ENCODE measurements at regions not wholly inside any gene's neighbourhood (a gene's known extent, or its start where the extent isn't known, plus 50 kb on each side); places are given as distances from the start of the nearest gene placed in this dataset.
"Not testable (repeated sequence)": the region's sequence is repeated elsewhere in the genome, so short reads cannot be mapped to it uniquely, and the experiment has no call there.

- in situ Hi-C loops (cut with HindIII; ENCODE audit: extremely low pct_ligation_motif_present, low pct_unique_long_range_greater_than_20kb) = no loop called here
These were observed 394.8 kb downstream of the KIF20B start for GRCh38 chr10:90096196-90096595.

GRCh38 chr10:90107581-90107980, 406.2 kb downstream of the KIF20B start:
- intact Hi-C loops (cut with micrococcal nuclease; ENCODE audit: unreplicated experiment); BruUV-seq (replicated peaks); H4K20me1 ChIP-seq (ENCODE audit: insufficient read depth, low read length); H3K4me3 ChIP-seq (replicated peaks in 1 of 3; ENCODE audit: insufficient read depth in 1 of 3, low read depth in 2 of 3, low read length in 3 of 3); H3K79me2 ChIP-seq (ENCODE audit: insufficient read depth, low read length); H3K27me3 ChIP-seq (ENCODE audit: control insufficient read depth in 1 of 2, insufficient read depth in 2 of 2, low read length in 2 of 2); CTCF ChIA-PET (ENCODE audit: low intra/inter-chr PET ratio, low total read pairs); H2AFZ ChIP-seq (ENCODE audit: low read length); POLR2A ChIA-PET; DNase-seq (ENCODE audit: low spot score); H3K9ac ChIP-seq (ENCODE audit: insufficient read depth, low read depth, low read length); H3K27ac ChIP-seq (ENCODE audit: extremely low read length, insufficient read depth, low read length); FAIRE-seq; H3K4me2 ChIP-seq (ENCODE audit: low read depth, low read length); in situ Hi-C loops (cut with HindIII; ENCODE audit: extremely low pct_ligation_motif_present, low pct_unique_long_range_greater_than_20kb); H3K9me3 ChIP-seq (ENCODE audit: low read length); H3K36me3 ChIP-seq (replicated peaks in 1 of 2; ENCODE audit: control insufficient read depth in 1 of 2, insufficient read depth in 2 of 2, low read length in 2 of 2); ATAC-seq; H3K4me1 ChIP-seq (ENCODE audit: insufficient read depth, low read length): not testable (repeated sequence)

More at GRCh38 chr10:90096196-90096595, 394.8 kb downstream of the KIF20B start:
- intact Hi-C loops (cut with micrococcal nuclease; ENCODE audit: unreplicated experiment) = no loop called here
- no peak overlapping the region for H3K27ac ChIP-seq (ENCODE audit: extremely low read length, insufficient read depth, low read length)
- H4K20me1 ChIP-seq (ENCODE audit: insufficient read depth, low read length) = no peaks in the 10 kb centered on the region
- no peak overlapping the region for H2AFZ ChIP-seq (ENCODE audit: low read length)
- ATAC-seq (no peak), DNase-seq (ENCODE audit: low spot score) (no peak), FAIRE-seq (no peak)
- BruUV-seq (replicated peaks) = no TSS peak
- no peak overlapping the region for H3K4me2 ChIP-seq (ENCODE audit: low read depth, low read length)
- H3K4me1 ChIP-seq (ENCODE audit: insufficient read depth, low read length) = no peaks in the 10 kb centered on the region
- ChIA-PET POLR2A (no interaction called here), CTCF (ENCODE audit: low intra/inter-chr PET ratio, low total read pairs) (no interaction called here)
- no peak for TF ChIP-seq KLF13 (CRISPR knock-in tag; IDR thresholded peaks at IDR 0.05)
- TF ChIP-seq ZNF724P (CRISPR knock-in tag; IDR thresholded peaks at IDR 0.05; ENCODE audit: borderline replicate concordance) = no peak
- no peak for TF ChIP-seq BATF2 (CRISPR knock-in tag; IDR thresholded peaks at IDR 0.05)
- no peak for TF ChIP-seq ZFP36L2 (CRISPR knock-in tag; IDR thresholded peaks at IDR 0.05)
- TF ChIP-seq TEF (CRISPR knock-in tag; IDR thresholded peaks at IDR 0.05) = no peak
- TF ChIP-seq SP1 (IDR thresholded peaks at IDR 0.05) = no peak
- no peak for TF ChIP-seq SP1 (CRISPR knock-in tag; IDR thresholded peaks at IDR 0.05)
- TF ChIP-seq SRSF9 (IDR thresholded peaks at IDR 0.05; ENCODE audit: borderline replicate concordance, insufficient read depth, low read depth, low read length, poor library complexity, severe bottlenecking) = no peak
- TF ChIP-seq ZNF335 (CRISPR knock-in tag; IDR thresholded peaks at IDR 0.05) = no peak
- no peak for TF ChIP-seq ZNF460 (CRISPR knock-in tag; IDR thresholded peaks at IDR 0.05; ENCODE audit: borderline replicate concordance)
- TF ChIP-seq CSRNP1 (CRISPR knock-in tag; IDR thresholded peaks at IDR 0.05) = no peak
- no peak for TF ChIP-seq RBAK (CRISPR knock-in tag; IDR thresholded peaks at IDR 0.05)
- no peak for TF ChIP-seq ATM (IDR thresholded peaks at IDR 0.05; ENCODE audit: borderline replicate concordance)
- TF ChIP-seq ETV5 (CRISPR knock-in tag; IDR thresholded peaks at IDR 0.05; ENCODE audit: borderline replicate concordance) = no peak
- no peak for TF ChIP-seq ZNF615 (CRISPR knock-in tag; IDR thresholded peaks at IDR 0.05; ENCODE audit: borderline replicate concordance)
- no peak for TF ChIP-seq ZSCAN12 (CRISPR knock-in tag; IDR thresholded peaks at IDR 0.05)
- no peak for TF ChIP-seq TBX2 (CRISPR knock-in tag; IDR thresholded peaks at IDR 0.05; ENCODE audit: borderline replicate concordance)
- TF ChIP-seq ZUFSP (CRISPR knock-in tag; IDR thresholded peaks at IDR 0.05; ENCODE audit: borderline replicate concordance) = no peak
- H3K27me3 ChIP-seq (ENCODE audit: control insufficient read depth in 1 of 2, insufficient read depth in 2 of 2, low read length in 2 of 2) = no peaks in the 10 kb centered on the region; a peak in 1 of 5 replicates
- no peaks in the 10 kb centered on the region for H3K9me3 ChIP-seq (ENCODE audit: low read length)
- H3K79me2 ChIP-seq (ENCODE audit: insufficient read depth, low read length) = no peaks in the 10 kb centered on the region
- H3K9ac ChIP-seq (ENCODE audit: insufficient read depth, low read depth, low read length) = no peak overlapping the region
- H3K36me3 ChIP-seq (replicated peaks in 1 of 2; ENCODE audit: control insufficient read depth in 1 of 2, insufficient read depth in 2 of 2, low read length in 2 of 2) = no peaks in the 10 kb centered on the region
- no peak overlapping the region for H3K4me3 ChIP-seq (replicated peaks in 1 of 3; ENCODE audit: insufficient read depth in 1 of 3, low read depth in 2 of 3, low read length in 3 of 3)
- WGBS (ENCODE audit: low lambda C conversion rate) = 31% methylated on average over 5 of the region's 5 CpGs

Measured in HepG2 (cell line).